HG03457 (cell line): ENCODE measurements at regions not wholly inside any gene's neighbourhood (a gene's known extent, or its start where the extent isn't known, plus 50 kb on each side); places are given as distances from the start of the nearest gene placed in this dataset.
"Not testable (repeated sequence)": the region's sequence is repeated elsewhere in the genome, so short reads cannot be mapped to it uniquely, and the experiment has no call there.

Experiments used
- ATAC-seq: cut with Tn5 transposase; IDR thresholded peaks from one replicate; pipeline ENCODE4 v1.9.1; 2021; ENCODE audit warnings: moderate number of reproducible peaks; ENCODE audit not compliant: unreplicated experiment

DNA sequence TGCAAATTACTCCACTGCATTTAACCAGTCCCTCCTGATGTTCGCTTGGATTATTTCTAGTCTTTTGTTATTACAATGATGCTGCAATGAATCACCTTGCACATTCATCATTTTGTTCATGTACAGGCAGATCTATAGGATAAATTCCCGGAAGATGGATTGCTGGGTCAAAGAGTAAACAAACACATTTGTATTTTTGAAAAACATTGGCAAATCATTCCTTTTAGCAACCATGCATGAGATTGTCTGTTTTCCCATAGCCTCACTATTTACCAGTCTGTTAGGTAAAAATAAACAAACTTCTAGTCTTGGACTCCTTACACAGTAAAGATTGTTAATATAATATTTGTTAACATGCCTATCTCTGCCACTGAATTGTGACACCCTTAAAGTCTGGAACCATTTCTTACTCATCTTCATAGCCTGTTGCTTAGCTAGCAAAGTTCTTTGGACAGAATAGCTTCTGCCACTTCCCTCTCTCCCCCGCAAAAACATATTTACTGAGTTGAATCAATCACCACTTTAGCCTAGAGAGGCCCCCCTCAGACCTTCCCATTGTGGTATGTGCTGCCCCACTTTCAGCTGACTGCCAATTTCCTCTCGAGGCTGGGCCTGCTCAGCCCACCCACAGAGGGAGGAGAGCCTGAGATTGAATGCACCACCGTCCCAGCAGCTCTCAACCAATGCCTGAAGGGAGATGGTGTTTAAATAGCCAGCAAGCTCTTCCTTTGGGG is 108.4 kb upstream of the ATXN3L start:
- ATAC-seq: no peak

GRCh38 chrX:13427441-13428052 is 107.7 kb upstream of the ATXN3L start:
- ATAC-seq: no peak

DNA sequence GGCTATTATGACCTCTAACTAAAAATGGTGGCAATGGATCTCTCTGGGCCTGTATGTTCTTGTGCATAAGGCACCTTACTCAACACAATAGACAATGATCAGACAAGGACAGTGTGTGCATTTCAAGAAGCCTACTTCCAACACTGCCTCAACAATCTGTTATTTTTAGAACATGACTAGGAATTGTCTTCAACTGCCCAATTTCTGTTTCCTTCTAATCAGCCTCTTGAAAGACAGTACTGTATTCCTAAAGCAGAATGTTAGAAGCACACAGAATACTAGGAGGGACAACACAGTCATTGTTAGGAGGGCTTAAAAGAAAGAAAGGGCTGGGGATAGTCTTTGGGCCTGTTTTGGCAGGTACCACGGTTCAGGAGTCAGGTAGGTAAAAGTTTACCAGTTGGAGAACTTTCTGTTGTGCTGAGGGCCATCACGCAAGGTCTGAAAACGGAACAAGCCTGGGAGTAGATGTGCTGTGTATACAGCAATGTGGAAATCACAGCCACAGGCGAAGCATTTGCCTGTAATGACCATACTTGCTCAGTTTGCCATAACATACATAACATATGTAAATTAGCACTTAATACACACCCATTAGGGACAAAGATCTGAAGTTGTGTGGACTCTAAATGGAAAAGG is 100.8 kb upstream of the ATXN3L start:
- no peak for ATAC-seq

DNA sequence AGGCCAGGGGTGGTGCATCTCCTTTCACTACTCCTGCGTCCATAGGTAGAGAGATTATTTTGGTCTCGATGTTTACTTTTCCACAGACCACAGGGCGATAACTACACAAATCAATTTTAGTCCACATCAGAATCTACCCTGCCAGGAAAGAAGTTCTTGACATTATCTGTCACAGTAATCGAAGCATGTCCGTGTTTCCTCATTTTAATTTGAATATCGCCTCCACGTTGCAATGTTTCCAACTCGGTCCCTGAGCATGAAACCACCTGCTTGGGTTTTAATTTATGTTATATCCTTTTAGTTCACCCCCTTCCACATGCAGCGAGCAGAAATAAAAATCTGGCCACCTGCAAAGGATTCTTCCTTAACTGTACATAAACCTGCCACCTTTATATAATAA is 100.1 kb upstream of the ATXN3L start:
- no peak for ATAC-seq

DNA sequence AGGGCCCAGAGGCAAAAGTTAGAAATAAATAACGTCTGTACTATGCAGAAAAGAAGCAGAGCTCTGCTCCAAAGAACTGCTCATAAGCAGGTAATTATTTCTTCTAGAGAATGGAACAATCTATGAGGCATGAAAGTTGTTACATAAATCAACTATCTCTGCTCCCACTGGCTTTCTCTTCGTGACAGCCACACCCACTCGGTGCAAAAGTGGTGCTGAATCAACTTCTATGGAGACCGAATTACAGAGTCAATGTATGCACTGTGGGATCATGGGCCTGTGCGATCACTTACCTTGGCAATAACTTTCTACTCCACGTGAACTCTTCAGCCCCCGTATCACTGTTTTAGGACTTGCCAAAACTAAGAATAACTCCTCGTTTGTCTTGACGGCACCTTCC is 99.4 kb upstream of the ATXN3L start:
- no peak for ATAC-seq

GRCh38 chrX:13418126-13419097 is 98.6 kb upstream of the ATXN3L start:
- no peak for ATAC-seq

DNA sequence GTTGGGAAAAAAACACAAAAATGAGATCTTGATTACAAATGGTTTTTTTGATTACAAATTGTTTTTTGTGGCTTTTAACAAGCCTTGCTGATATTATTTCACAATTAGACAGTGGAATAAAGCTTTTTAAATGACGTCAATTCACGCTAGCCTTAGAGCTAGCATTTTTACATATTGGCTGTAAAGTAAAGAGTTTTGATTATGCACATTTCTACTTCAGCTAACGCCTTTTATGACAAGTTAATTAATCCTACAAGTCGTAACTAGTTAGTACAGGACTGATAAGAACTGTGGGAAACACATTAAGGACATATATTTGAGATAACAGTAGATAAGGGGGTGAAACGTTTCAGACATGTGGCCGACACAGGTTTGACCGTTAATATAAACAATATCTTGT is 95.7 kb upstream of the ATXN3L start:
- ATAC-seq: no peak

DNA sequence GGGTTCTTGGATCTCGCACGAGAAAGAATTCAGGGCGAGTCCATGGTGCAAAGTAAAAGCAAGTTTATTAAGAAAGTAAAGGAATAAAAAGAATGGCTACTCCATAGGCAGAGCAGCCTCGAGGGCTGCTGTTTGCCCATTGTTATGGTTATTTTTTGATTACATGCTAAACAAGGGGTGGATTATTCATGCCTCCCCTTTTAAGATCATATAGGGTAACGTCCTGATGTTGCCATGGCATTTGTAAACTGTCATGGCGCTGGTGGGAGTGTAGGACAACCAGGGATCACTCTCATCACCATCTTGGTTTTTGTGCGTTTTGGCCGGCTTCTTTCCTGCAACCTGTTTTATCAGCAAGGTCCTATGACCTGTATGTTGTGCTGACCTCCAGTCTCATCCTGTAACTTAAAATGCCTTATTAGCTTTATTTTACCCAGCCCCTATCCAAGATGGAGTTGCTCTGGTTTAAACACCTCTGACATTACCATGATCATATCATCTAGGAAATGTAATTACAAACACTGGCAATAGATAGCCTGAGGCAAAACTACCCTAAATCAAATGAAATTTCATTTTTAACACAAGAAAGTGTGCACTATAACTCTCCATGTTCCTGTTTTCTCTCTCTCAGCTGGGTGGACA is 94.3 kb upstream of the ATXN3L start:
- ATAC-seq: no peak

DNA sequence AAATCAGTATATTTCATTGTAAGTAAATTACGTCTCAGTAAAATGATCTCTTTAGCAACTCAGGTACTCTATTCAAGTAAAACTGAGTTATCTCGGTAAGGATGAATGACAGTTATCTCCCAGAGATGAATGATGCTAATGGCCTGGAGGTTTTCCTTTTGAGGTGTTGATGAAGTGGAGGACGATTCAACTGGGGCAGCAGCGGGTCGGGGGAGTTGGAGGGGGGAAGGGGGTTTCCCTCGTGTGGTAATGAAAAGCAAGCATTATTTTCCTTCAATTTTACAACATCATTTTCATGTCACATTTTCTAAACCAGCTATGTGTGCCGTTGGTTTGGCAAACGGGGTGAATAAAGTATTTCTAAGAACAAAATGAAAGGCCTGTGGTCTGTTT is 92.4 kb upstream of the ATXN3L start:
- no peak for ATAC-seq

DNA sequence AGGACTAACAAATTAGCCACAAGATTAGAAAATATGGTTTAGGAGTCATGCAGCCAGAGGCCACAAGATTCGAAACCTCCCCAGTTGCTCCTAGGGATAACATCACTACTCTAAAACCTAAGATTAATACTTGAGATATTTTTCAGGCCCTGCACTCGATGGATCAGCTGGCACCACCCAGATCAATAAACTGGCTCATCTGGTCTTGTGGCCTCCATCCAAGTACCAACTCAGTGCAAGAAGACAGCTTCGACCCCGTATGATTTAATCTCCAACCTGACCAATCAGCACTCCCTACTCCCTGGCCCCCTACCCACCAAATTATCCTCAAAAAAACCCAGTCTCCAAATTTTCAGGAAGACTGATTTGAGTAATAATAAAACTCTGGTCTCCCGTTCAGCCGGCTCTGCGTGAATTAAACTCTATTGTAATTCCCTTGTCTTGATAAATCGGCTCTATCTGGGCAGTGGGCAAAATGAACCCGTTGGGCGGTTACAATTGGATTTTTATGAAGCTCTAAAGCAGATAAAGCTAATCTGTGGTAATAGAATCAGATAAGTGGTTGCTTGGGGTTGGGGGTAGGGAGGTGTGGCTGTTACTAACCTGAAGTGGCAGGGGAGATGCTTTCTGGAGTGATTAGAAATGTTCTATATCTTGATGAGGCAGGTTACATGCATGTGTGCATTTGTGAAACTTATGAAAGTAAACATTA is 91.8 kb upstream of the ATXN3L start:
- ATAC-seq: no peak

GRCh38 chrX:13408599-13408998 is 88.7 kb upstream of the ATXN3L start:
- ATAC-seq: not testable (repeated sequence)

DNA sequence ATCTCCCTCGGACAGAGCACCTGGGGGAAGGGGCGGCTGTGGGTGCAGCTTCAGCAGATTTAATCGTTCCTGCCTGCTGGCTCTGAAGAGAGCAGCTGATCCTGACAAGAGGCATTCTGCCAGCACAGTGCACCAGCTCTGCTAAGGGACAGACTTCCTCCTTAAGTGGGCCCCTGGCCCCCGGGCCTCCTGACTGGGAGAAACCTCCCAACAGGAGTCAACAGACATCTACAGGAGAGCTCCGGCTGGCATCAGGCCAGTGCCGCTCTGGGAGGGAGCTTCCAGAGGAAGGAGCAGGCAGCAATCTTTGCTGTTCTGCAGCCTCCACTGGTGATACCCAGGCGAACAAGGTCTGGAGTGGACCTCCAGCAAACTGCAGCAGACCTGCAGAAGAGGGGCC is 84.9 kb upstream of the ATXN3L start:
- not testable (repeated sequence) for ATAC-seq

DNA sequence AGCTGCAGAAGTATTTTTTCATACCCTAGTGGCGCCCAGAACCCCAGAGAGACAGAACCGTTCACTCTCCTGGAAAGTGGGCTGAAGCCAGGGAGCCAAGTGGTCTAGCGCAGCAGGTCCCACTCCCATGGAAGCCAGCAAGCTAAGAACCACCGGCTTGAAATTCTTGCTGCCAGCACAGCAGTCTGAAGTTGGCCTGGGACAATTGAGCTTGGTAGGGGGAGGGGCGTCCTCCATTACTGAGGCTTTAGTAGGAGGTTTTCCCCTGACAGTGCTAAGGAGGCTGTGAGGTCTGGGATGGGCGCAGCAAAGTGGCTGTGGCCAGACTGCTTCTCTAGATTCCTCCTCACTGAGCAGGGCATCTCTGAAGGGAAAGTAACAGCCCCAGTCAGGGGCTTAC is 84.5 kb upstream of the ATXN3L start:
- no peak for ATAC-seq

GRCh38 chrX:13401724-13402123 is 81.9 kb upstream of the ATXN3L start:
- ATAC-seq: no peak

DNA sequence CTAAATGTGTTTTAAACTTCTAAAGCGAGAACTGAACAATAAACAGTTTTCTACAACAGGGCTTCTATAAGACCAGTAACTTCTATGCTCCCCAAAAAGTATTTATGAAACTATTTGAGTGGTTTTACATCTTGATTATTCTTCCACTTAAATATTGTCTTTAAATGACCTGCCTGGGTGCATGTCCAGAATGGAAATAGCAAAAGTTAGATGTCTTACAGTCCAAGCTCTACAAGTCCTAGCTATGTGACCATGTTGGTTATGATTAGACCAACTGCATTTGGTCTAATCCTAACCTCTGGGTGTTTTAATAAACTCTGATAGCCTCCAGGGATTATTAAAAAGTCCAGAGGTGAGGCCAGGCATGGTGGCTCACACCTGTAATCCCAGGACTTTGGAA is 79.0 kb upstream of the ATXN3L start:
- ATAC-seq: no peak

- no peak for ATAC-seq
Observed at GRCh38 chrX:13397878-13398818, 78.3 kb upstream of the ATXN3L start.

DNA sequence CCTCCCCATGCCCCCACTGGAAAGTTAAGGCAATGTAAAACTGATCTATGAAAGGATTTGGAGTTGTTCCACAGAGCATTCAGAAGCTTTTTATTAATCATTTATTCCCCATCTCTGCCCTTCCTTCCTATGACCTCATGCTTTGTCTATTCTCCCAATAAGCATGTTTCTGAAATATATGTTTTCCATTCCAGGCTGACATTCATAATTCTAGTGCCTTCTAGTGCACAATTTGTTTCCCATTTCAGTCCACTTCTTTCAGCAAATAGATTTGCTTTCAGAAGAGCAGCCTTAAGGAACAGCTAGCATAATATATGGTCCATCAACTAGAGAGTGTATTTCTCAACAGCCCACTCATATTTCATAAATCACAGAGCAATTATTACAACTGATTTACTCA is 77.1 kb upstream of the ATXN3L start:
- no peak for ATAC-seq

DNA sequence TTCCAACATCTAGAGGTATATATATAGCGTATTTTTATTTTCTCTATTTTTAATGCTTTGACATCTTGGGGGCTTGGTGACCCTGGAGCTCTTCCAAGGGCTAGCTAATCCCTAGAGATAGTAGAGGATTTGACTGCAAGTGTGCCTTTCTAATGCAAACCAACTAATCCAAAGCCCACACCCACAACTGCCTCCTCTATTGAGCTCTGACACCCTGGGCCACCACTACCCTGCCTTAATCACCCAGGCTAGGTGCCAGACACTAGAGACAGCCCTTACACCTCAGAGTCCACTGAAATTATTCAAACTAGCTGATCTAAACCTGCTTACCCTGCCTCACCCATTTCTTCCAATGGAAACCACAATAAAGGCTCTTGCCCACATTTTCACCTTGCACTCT is 69.6 kb upstream of the ATXN3L start:
- no peak for ATAC-seq
